DOHH2 (cell line): ENCODE measurements at regions not wholly inside any gene's neighbourhood (a gene's known extent, or its start where the extent isn't known, plus 50 kb on each side); places are given as distances from the start of the nearest gene placed in this dataset.

ENCODE experiments used
- H3F3A ChIP-seq: fragments of 200-600 bp; sonication (generic), shearing (Covaris generic); 2 replicates; pipeline ENCODE4 v1.6.0; 2016; ENCODE audit warnings: antibody characterized with exemption, mild to moderate bottlenecking; ENCODE audit not compliant: control insufficient read depth, insufficient read depth
- H3K27ac ChIP-seq: fragments of 200-600 bp; sonication (generic); 2 replicates; pipeline ENCODE4 v1.5.1; 2014; ENCODE audit warnings: low read depth, mild to moderate bottlenecking, low read length, moderate library complexity
- H3K27me3 ChIP-seq: fragments of 200-600 bp; sonication (generic); 2 replicates; pipeline ENCODE4 v1.6.1; 2014; ENCODE audit warnings: mild to moderate bottlenecking, low read length, mixed read lengths; ENCODE audit not compliant: control insufficient read depth
- H3K36me3 ChIP-seq: fragments of 200-600 bp; sonication (generic); 2 replicates; pipeline ENCODE4 v1.6.1; 2014; ENCODE audit warnings: mild to moderate bottlenecking, low read length, moderate library complexity, mixed read lengths; ENCODE audit not compliant: control insufficient read depth
- H3K4me1 ChIP-seq: fragments of 200-600 bp; sonication (generic); 2 replicates; pipeline ENCODE4 v1.6.1; 2014; ENCODE audit warnings: mild to moderate bottlenecking, low read length, mixed read lengths; ENCODE audit not compliant: control insufficient read depth
- H3K4me2 ChIP-seq: fragments of 200-600 bp; sonication (generic); 2 replicates; pipeline ENCODE4 v1.6.0; 2014; ENCODE audit warnings: mild to moderate bottlenecking, low read length, moderate library complexity
- H3K4me3 ChIP-seq: fragments of 200-600 bp; sonication (generic); 2 replicates; pipeline ENCODE4 v1.5.1; 2014; ENCODE audit warnings: mild to moderate bottlenecking, low read length, mixed read lengths
- H3K79me2 ChIP-seq: fragments of 200-600 bp; sonication (generic); 2 replicates; pipeline ENCODE4 v1.6.1; 2014; ENCODE audit warnings: mild to moderate bottlenecking, low read length, mixed read lengths; ENCODE audit not compliant: control insufficient read depth
- H3K9me2 ChIP-seq: fragments of 200-600 bp; sonication (generic); replicated peaks from 2 replicates; pipeline ENCODE4 v1.6.1; 2014; ENCODE audit warnings: mild to moderate bottlenecking, low read length, mixed read lengths; ENCODE audit not compliant: control insufficient read depth
- H3K9me3 ChIP-seq: fragments of 200-600 bp; sonication (generic); 2 replicates; pipeline ENCODE4 v1.6.1; 2014; ENCODE audit warnings: antibody characterized with exemption, low read length, mixed read lengths; ENCODE audit not compliant: control insufficient read depth, insufficient read depth
- H4K20me1 ChIP-seq: fragments of 200-600 bp; sonication (generic); 2 replicates; pipeline ENCODE4 v1.6.0; 2014; ENCODE audit warnings: low read depth, mild to moderate bottlenecking, antibody characterized with exemption, low read length, moderate library complexity; ENCODE audit not compliant: control insufficient read depth, insufficient read depth
- CTCF ChIP-seq: fragments of 200-600 bp; sonication (generic); IDR thresholded peaks from one replicate; pipeline ENCODE4 v1.5.1; 2014; ENCODE audit warnings: antibody characterized with exemption, mild to moderate bottlenecking, low read depth, low read length; ENCODE audit not compliant: poor library complexity, severe bottlenecking
- EZH2phosphoT487 ChIP-seq: fragments of 200-600 bp; sonication (generic); IDR thresholded peaks from 2 replicates; pipeline ENCODE4 v1.6.1; 2017; ENCODE audit warnings: borderline replicate concordance, mild to moderate bottlenecking, antibody characterized with exemption, low read length, moderate library complexity, mixed read lengths

DNA sequence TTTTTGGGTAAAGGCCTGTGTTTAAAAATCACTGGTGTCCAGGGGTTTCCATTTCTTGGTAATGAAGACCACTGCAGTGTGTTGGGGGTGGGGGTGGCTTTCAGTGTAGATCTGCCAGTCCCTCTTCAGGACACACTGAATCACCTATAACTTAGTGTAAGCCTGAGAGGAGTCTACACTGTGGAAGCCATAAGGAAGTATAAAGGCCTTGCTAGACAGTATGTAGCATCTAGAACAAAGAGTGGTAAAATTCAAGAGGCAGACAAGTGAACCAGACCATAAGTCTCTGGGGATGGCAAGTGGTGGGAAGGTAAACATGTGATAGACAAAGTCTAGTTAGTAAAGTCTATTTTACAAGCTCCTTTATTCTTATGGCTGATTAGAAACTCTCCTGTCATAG is 191.8 kb downstream of the CCNG2 start:
- Histone ChIP-seq H3K36me3 (no peaks in the 10 kb centered on the region), H3K27me3 (no peaks in the 10 kb centered on the region), H3K4me1 (no peaks in the 10 kb centered on the region), H3K9me3 (no peaks in the 10 kb centered on the region), H3K9me2 (no peaks in the 10 kb centered on the region), H3K27ac (no peak overlapping the region), H4K20me1 (no peaks in the 10 kb centered on the region), H3K79me2 (no peaks in the 10 kb centered on the region), H3F3A (no peaks in the 10 kb centered on the region), H3K4me3 (no peak overlapping the region), H3K4me2 (no peak overlapping the region)
- no peak for TF ChIP-seq CTCF
- TF ChIP-seq EZH2phosphoT487 = no peak

DNA sequence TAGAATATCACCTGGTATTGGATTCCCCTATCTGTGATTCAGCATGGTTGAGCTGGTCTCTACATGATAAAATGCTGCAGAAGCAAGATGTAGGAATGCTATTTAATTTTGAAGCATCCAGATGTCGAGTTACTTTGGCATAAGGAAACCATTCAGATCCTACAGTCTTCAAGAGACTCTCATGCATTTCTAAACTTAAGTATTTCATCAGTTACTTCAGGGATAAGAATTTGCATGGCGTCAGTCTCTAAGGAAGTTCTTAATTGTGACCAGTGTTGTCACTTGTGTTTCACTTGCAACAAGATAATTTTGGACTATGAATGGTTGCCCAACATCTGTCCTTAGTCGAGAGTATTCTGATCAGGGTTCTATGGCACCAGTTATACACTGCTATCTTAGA is 192.4 kb downstream of the CCNG2 start:
- Histone ChIP-seq H3K4me3 (no peak overlapping the region), H3K4me2 (no peak overlapping the region), H4K20me1 (no peaks in the 10 kb centered on the region), H3F3A (no peaks in the 10 kb centered on the region), H3K27ac (no peak overlapping the region), H3K36me3 (no peaks in the 10 kb centered on the region), H3K4me1 (no peaks in the 10 kb centered on the region), H3K9me2 (no peaks in the 10 kb centered on the region), H3K27me3 (no peaks in the 10 kb centered on the region), H3K9me3 (no peaks in the 10 kb centered on the region), H3K79me2 (no peaks in the 10 kb centered on the region)
- TF ChIP-seq CTCF (no peak), EZH2phosphoT487 (no peak)

GRCh38 chr4:77349796-77350195 is 192.8 kb downstream of the CCNG2 start:
- TF ChIP-seq EZH2phosphoT487 (no peak), CTCF (no peak)
- Histone ChIP-seq H4K20me1 (no peaks in the 10 kb centered on the region), H3K27ac (no peak overlapping the region), H3K4me2 (no peak overlapping the region), H3K4me3 (no peak overlapping the region), H3K4me1 (no peaks in the 10 kb centered on the region), H3K9me2 (no peaks in the 10 kb centered on the region), H3K36me3 (no peaks in the 10 kb centered on the region), H3F3A (no peaks in the 10 kb centered on the region), H3K9me3 (no peaks in the 10 kb centered on the region), H3K27me3 (no peaks in the 10 kb centered on the region), H3K79me2 (no peaks in the 10 kb centered on the region)

DNA sequence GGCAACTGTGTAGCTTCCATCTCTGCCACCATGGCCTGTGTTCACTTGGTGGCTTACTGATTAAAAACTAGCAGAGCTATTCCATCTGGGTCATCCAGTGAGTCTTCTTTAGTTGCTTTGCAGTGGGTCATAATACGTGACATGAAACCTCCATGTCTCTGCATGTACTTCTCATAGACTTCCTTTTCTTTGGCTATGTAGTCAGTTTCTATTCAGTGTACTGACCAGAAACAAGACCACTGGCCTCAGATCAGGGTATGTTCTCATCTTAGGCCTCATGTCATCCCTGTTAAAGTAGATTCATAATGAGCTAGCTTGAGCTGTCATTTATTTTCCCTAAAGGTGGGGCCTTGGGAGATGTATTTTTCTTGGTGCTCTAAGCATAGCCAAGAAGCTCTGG is 195.2 kb downstream of the CCNG2 start:
- no peaks in the 10 kb centered on the region for H3K27me3 ChIP-seq
- no peaks in the 10 kb centered on the region for H3K4me1 ChIP-seq
- no peaks in the 10 kb centered on the region for H3F3A ChIP-seq
- no peak for TF ChIP-seq EZH2phosphoT487
- TF ChIP-seq CTCF = no peak
- H3K27ac ChIP-seq = no peak overlapping the region
- H3K4me3 ChIP-seq = no peak overlapping the region
- no peaks in the 10 kb centered on the region for H3K36me3 ChIP-seq
- no peak overlapping the region for H3K4me2 ChIP-seq
- H3K79me2 ChIP-seq = no peaks in the 10 kb centered on the region
- H4K20me1 ChIP-seq = no peaks in the 10 kb centered on the region
- H3K9me2 ChIP-seq = no peaks in the 10 kb centered on the region
- no peaks in the 10 kb centered on the region for H3K9me3 ChIP-seq
